H9 (cell line): ENCODE measurements at regions not wholly inside any gene's neighbourhood (a gene's known extent, or its start where the extent isn't known, plus 50 kb on each side); places are given as distances from the start of the nearest gene placed in this dataset.

Experiments
- DNase-seq: peaks from one replicate; pipeline ENCODE4 v3.0.0-alpha.2; 2017
- H2AFZ ChIP-seq: one replicate; pipeline ENCODE4 v1.6.1; 2013; ENCODE audit warnings: mild to moderate bottlenecking, low read length, control low read depth, moderate library complexity
- H2AK5ac ChIP-seq: 2 replicates; pipeline ENCODE4 v1.6.1; 2013; ENCODE audit warnings: low read length, control low read depth, mixed read lengths; ENCODE audit not compliant: insufficient read length
- H2BK120ac ChIP-seq: one replicate; pipeline ENCODE4 v1.6.1; 2013; ENCODE audit warnings: low read depth, mild to moderate bottlenecking, low read length, control low read depth, inconsistent platforms; ENCODE audit not compliant: poor library complexity, severe bottlenecking
- H2BK12ac ChIP-seq: 2 replicates; pipeline ENCODE4 v1.6.1; 2013; ENCODE audit warnings: low read length, control low read depth, mixed read lengths, low read depth; ENCODE audit not compliant: insufficient read length
- H2BK15ac ChIP-seq: 2 replicates; pipeline ENCODE4 v1.6.1; 2013; ENCODE audit warnings: low read depth, low read length, control low read depth
- H2BK20ac ChIP-seq: one replicate; pipeline ENCODE4 v1.6.1; 2013; ENCODE audit warnings: low read depth, mild to moderate bottlenecking, low read length, control low read depth, inconsistent platforms; ENCODE audit not compliant: poor library complexity, severe bottlenecking
- H2BK5ac ChIP-seq: 2 replicates; pipeline ENCODE4 v1.6.1; 2013; ENCODE audit warnings: low read length, control low read depth, mixed read lengths; ENCODE audit not compliant: insufficient read length
- H3K14ac ChIP-seq: 2 replicates; pipeline ENCODE4 v1.6.1; 2013; ENCODE audit warnings: low read length, control low read depth; ENCODE audit not compliant: insufficient read depth
- H3K18ac ChIP-seq: 2 replicates; pipeline ENCODE4 v1.6.1; 2013; ENCODE audit warnings: low read depth, mild to moderate bottlenecking, mixed read lengths, low read length, control low read depth; ENCODE audit not compliant: insufficient read length
- H3K23ac ChIP-seq: 2 replicates; pipeline ENCODE4 v1.6.1; 2013; ENCODE audit warnings: low read length, control low read depth, mixed read lengths, low read depth; ENCODE audit not compliant: insufficient read length
- H3K23me2 ChIP-seq: 2 replicates; pipeline ENCODE4 v1.6.1; 2013; ENCODE audit warnings: low read depth, mild to moderate bottlenecking, mixed read lengths, low read length, control low read depth; ENCODE audit not compliant: insufficient read length, poor library complexity, severe bottlenecking
- H3K27ac ChIP-seq: 2 replicates; pipeline ENCODE4 v1.5.1; 2013; ENCODE audit warnings: low read length, control low read depth, mixed read lengths, low read depth; ENCODE audit not compliant: insufficient read length
- H3K27me3 ChIP-seq: 2 replicates; pipeline ENCODE4 v1.6.1; 2013; ENCODE audit warnings: low read length, control low read depth, inconsistent platforms; ENCODE audit not compliant: insufficient read depth
- H3K4ac ChIP-seq: 2 replicates; pipeline ENCODE4 v1.6.1; 2013; ENCODE audit warnings: low read depth, mild to moderate bottlenecking, control low read depth, inconsistent platforms, low read length, moderate library complexity
- H3K4me1 ChIP-seq: 2 replicates; pipeline ENCODE4 v1.6.1; 2013; ENCODE audit warnings: low read length, control low read depth, inconsistent platforms; ENCODE audit not compliant: insufficient read depth
- H3K4me2 ChIP-seq: 2 replicates; pipeline ENCODE4 v1.6.1; 2013; ENCODE audit warnings: low read length, control low read depth, mixed read lengths; ENCODE audit not compliant: insufficient read length, insufficient read depth
- H3K56ac ChIP-seq: 2 replicates; pipeline ENCODE4 v1.6.1; 2013; ENCODE audit warnings: low read depth, mild to moderate bottlenecking, mixed read lengths, low read length, control low read depth; ENCODE audit not compliant: insufficient read length
- H3K79me1 ChIP-seq: 2 replicates; pipeline ENCODE4 v1.6.1; 2013; ENCODE audit warnings: low read depth, mild to moderate bottlenecking, moderate library complexity, low read length, control low read depth, inconsistent platforms; ENCODE audit not compliant: insufficient read depth, poor library complexity, severe bottlenecking
- H3K79me2 ChIP-seq: 2 replicates; pipeline ENCODE4 v1.6.1; 2013; ENCODE audit warnings: low read length, control low read depth, inconsistent platforms; ENCODE audit not compliant: insufficient read depth
- H3K9ac ChIP-seq: 2 replicates; pipeline ENCODE4 v1.6.1; 2013; ENCODE audit warnings: low read length, control low read depth, mixed read lengths; ENCODE audit not compliant: insufficient read length; ENCODE audit errors: extremely low read depth
- H3K9me3 ChIP-seq: one replicate; pipeline ENCODE4 v1.6.1; 2013; ENCODE audit warnings: low read depth, low read length, inconsistent platforms; ENCODE audit not compliant: control insufficient read depth
- H3T11ph ChIP-seq: one replicate; pipeline ENCODE4 v1.6.1; 2013; ENCODE audit warnings: mild to moderate bottlenecking, low read length, control low read depth, inconsistent platforms
- H4K20me1 ChIP-seq: one replicate; pipeline ENCODE4 v1.6.1; 2013; ENCODE audit not compliant: control insufficient read depth, insufficient read length, insufficient read depth
- H4K5ac ChIP-seq: 2 replicates; pipeline ENCODE4 v1.6.1; 2013; ENCODE audit warnings: low read depth, mild to moderate bottlenecking, mixed read lengths, low read length, control low read depth; ENCODE audit not compliant: insufficient read length
- H4K8ac ChIP-seq: replicated peaks from 2 replicates; pipeline ENCODE4 v1.6.1; 2013; ENCODE audit warnings: low read length, control low read depth, mixed read lengths, low read depth; ENCODE audit not compliant: insufficient read length
- H4K91ac ChIP-seq: 2 replicates; pipeline ENCODE4 v1.6.1; 2013; ENCODE audit warnings: low read depth, mild to moderate bottlenecking, moderate library complexity, mixed read lengths, low read length, control low read depth; ENCODE audit not compliant: insufficient read length
- H3K27ac Mint-ChIP-seq, 3 experiments: 2 replicates in 2 of 3; 3 replicates in 1 of 3; pipeline ENCODE4 v1.8.0; 2020 to 2021; ENCODE audit warnings: mixed read lengths in 3 of 3, mild to moderate bottlenecking in 1 of 3, moderate library complexity in 1 of 3
- H3K27me3 Mint-ChIP-seq: 2 replicates; pipeline ENCODE4 v1.8.0; 2021; ENCODE audit warnings: low read depth, mild to moderate bottlenecking, moderate library complexity, mixed read lengths
- H3K36me3 Mint-ChIP-seq, 3 experiments: 2 replicates in 2 of 3; 3 replicates in 1 of 3; pipeline ENCODE4 v1.8.0; 2020 to 2021; ENCODE audit warnings: low read depth in 3 of 3, mixed read lengths in 3 of 3; ENCODE audit not compliant: insufficient read depth in 1 of 3
- H3K4me1 Mint-ChIP-seq, 2 experiments: 2 replicates each; pipeline ENCODE4 v1.8.0; 2020; ENCODE audit warnings: mixed read lengths in 2 of 2
- H3K4me3 Mint-ChIP-seq, 2 experiments: 2 replicates in 1 of 2; 3 replicates in 1 of 2; pipeline ENCODE4 v1.8.0; 2020 to 2021; ENCODE audit warnings: mild to moderate bottlenecking in 2 of 2, mixed read lengths in 2 of 2, moderate library complexity in 1 of 2
- H3K9me3 Mint-ChIP-seq, 2 experiments: 2 replicates in 1 of 2; 3 replicates in 1 of 2; pipeline ENCODE4 v1.8.0; 2020; ENCODE audit warnings: mild to moderate bottlenecking in 2 of 2, mixed read lengths in 2 of 2, moderate library complexity in 1 of 2
- WGBS: extraction: QIAGEN DNeasy Blood & Tissue Kit; methylation state at CpG from one replicate; pipeline ENCODE4 v1.1.7; 2013; ENCODE audit warnings: missing lambda C conversion rate, low lambda C conversion rate, mixed read lengths; ENCODE audit not compliant: insufficient read length; ENCODE audit errors: extremely low coverage; 5-methylcytosine and 5-hydroxymethylcytosine counted together
- TF ChIP-seq, protein P1 (sequence below): fragments of 200-600 bp; sonication (generic); conservative IDR thresholded peaks from 3 replicates; pipeline ENCODE4 v1.8.0; 2021; ENCODE audit warnings: antibody characterized with exemption, mild to moderate bottlenecking

DNA sequence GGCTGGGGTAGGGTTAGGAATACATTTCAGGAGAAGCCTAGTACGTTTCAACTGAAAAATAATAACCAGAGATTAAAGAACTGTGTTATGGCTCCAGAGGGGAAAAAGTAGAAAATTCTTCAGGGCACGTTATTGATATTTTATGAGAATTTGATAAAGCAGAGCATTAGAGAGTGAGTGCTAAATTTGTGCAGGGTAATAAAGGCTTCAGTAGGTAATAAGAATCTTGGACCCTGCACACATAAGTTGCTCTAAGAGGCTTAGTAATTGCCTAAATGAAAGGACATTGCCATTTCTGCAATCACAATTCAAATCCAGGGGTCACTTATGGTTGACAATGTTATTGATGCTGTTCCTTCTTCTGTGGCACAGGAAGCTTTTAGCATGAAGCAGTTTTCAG lies 439.4 kb upstream of the DCN start:
- Histone ChIP-seq H3K23ac (no peak overlapping the region), H4K20me1 (no peaks in the 10 kb centered on the region)

More for the DNA sequence above, 439.4 kb upstream of the DCN start:
- no peak overlapping the region for H2BK120ac ChIP-seq
- H4K8ac ChIP-seq = no peak overlapping the region
- WGBS = no CpG with 5 or more reads among the region's 2 CpGs
- no peak overlapping the region for H3K4ac ChIP-seq
- TF ChIP-seq, protein P1, sequence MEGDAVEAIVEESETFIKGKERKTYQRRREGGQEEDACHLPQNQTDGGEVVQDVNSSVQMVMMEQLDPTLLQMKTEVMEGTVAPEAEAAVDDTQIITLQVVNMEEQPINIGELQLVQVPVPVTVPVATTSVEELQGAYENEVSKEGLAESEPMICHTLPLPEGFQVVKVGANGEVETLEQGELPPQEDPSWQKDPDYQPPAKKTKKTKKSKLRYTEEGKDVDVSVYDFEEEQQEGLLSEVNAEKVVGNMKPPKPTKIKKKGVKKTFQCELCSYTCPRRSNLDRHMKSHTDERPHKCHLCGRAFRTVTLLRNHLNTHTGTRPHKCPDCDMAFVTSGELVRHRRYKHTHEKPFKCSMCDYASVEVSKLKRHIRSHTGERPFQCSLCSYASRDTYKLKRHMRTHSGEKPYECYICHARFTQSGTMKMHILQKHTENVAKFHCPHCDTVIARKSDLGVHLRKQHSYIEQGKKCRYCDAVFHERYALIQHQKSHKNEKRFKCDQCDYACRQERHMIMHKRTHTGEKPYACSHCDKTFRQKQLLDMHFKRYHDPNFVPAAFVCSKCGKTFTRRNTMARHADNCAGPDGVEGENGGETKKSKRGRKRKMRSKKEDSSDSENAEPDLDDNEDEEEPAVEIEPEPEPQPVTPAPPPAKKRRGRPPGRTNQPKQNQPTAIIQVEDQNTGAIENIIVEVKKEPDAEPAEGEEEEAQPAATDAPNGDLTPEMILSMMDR = no peak
- no peak overlapping the region for H4K91ac ChIP-seq
- no peak overlapping the region for H2AFZ ChIP-seq
- H3K27me3 Mint-ChIP-seq = no peaks in the 10 kb centered on the region
- H2BK12ac ChIP-seq = no peak overlapping the region
- H3K27me3 ChIP-seq = no peaks in the 10 kb centered on the region
- no peaks in the 10 kb centered on the region for H3K79me2 ChIP-seq
- H3K4me1 Mint-ChIP-seq = peaks cover 2 to 6% of the 10 kb centered on the region in 2 experiments; a peak in 2 of 4 replicates
- H2BK20ac ChIP-seq = no peak overlapping the region
- no peak overlapping the region for H2BK5ac ChIP-seq
- H2BK15ac ChIP-seq = no peak overlapping the region
- no peak overlapping the region for H3K14ac ChIP-seq
- no peak for DNase-seq
- no peaks in the 10 kb centered on the region for H3K4me1 ChIP-seq
- no peak overlapping the region for H3K4me3 Mint-ChIP-seq
- H3K9me3 Mint-ChIP-seq = peaks cover 10 to 11% of the 10 kb centered on the region in 2 experiments
- no peak overlapping the region for H3K18ac ChIP-seq
- H3K79me1 ChIP-seq = no peaks in the 10 kb centered on the region
- no peak overlapping the region for H3K4me2 ChIP-seq
- H3K36me3 Mint-ChIP-seq = peaks cover 2 to 14% (median 3%) of the 10 kb centered on the region in 3 experiments; a peak in 5 of 7 replicates
- H3T11ph ChIP-seq = no peak overlapping the region
- no peak overlapping the region for H3K27ac ChIP-seq
- H3K9ac ChIP-seq = no peak overlapping the region
- no peak overlapping the region for H4K5ac ChIP-seq
- H3K23me2 ChIP-seq = no peaks in the 10 kb centered on the region
- no peak overlapping the region for H3K27ac Mint-ChIP-seq
- no peak overlapping the region for H2AK5ac ChIP-seq
- H3K9me3 ChIP-seq = no peaks in the 10 kb centered on the region
- no peak overlapping the region for H3K56ac ChIP-seq
